GM13977 (cell line): ENCODE measurements at regions not wholly inside any gene's neighbourhood (a gene's known extent, or its start where the extent isn't known, plus 50 kb on each side); places are given as distances from the start of the nearest gene placed in this dataset.

Experiments
- DNase-seq: peaks from one replicate; pipeline ENCODE4 v3.0.0; 2012; ENCODE audit warnings: low spot score
- CTCF ChIP-seq: IDR thresholded peaks from 2 replicates; pipeline ENCODE4 v1.5.1; 2012; ENCODE audit warnings: mild to moderate bottlenecking, control low read depth; ENCODE audit not compliant: insufficient read depth; ENCODE audit errors: extremely low read depth, missing control alignments
- in situ Hi-C: fragments of 300-500 bp; cut with MboI; formaldehyde crosslinking; loops from one replicate; pipeline ENCODE4 v1.12.0; 2022; ENCODE audit warnings: low sequenced_read_pairs, low pct_unique_long_range_greater_than_20kb, mixed read lengths, inconsistent platforms; ENCODE audit not compliant: unreplicated experiment

GRCh38 chr1:88088481-88088880, 595.6 kb upstream of the PKN2 start:
- no peak for DNase-seq
- no peak for TF ChIP-seq CTCF
- in situ Hi-C loops, result no loop called here

GRCh38 chr1:88089961-88090360, 594.1 kb upstream of the PKN2 start:
- no peak for DNase-seq
- no peak for TF ChIP-seq CTCF
- in situ Hi-C loops, result no loop called here

GRCh38 chr1:88098881-88099280, 585.2 kb upstream of the PKN2 start:
- TF ChIP-seq CTCF, result no peak
- in situ Hi-C loops, result no loop called here
- no peak for DNase-seq

GRCh38 chr1:88101041-88101440, 583.0 kb upstream of the PKN2 start:
- TF ChIP-seq CTCF, result no peak
- in situ Hi-C loops, result no loop called here
- no peak for DNase-seq

GRCh38 chr1:88104236-88104635, 579.8 kb upstream of the PKN2 start:
- TF ChIP-seq CTCF, result no peak
- in situ Hi-C loops, result no loop called here
- DNase-seq, result no peak

GRCh38 chr1:88104886-88105285, 579.2 kb upstream of the PKN2 start:
- in situ Hi-C loops, result no loop called here
- no peak for DNase-seq
- no peak for TF ChIP-seq CTCF

- no peak for TF ChIP-seq CTCF
- no peak for DNase-seq
These were observed 572.3 kb upstream of the PKN2 start for GRCh38 chr1:88111816-88112215.

More at GRCh38 chr1:88111816-88112215, 572.3 kb upstream of the PKN2 start:
- in situ Hi-C loops, result no loop called here
